ENCODE measurements at regions not wholly inside any gene's neighbourhood (a gene's known extent, or its start where the extent isn't known, plus 50 kb on each side); places are given as distances from the start of the nearest gene placed in this dataset.

GRCh38 chr2:57753636-57754035, 293.0 kb upstream of the VRK2 start:
- WGBS, 3 donors: 80 to 88% (median 86%) methylated on average over 1 of the region's 1 CpG
- H3K27me3 ChIP-seq: no peaks in the 10 kb centered on the region
- H3K4me1 ChIP-seq (ENCODE audit: insufficient read depth): no peaks in the 10 kb centered on the region
- H3K36me3 ChIP-seq: no peaks in the 10 kb centered on the region
- no peak overlapping the region for H3K4me3 ChIP-seq
- H3K9me3 ChIP-seq: no peaks in the 10 kb centered on the region
- intact Hi-C loops (cut with DNase I): no loop called here
- no peak for DNase-seq
- TF ChIP-seq EP300 (IDR thresholded peaks at IDR 0.05): no peak
- no peak for TF ChIP-seq POLR2A (IDR thresholded peaks at IDR 0.05)
- no peak for TF ChIP-seq CTCF (IDR thresholded peaks at IDR 0.05)
- no peak overlapping the region for H3K27ac ChIP-seq

- no peak for DNase-seq
- TF ChIP-seq EP300 (IDR thresholded peaks at IDR 0.05) (no peak), POLR2A (IDR thresholded peaks at IDR 0.05) (no peak), CTCF (IDR thresholded peaks at IDR 0.05) (no peak)
- intact Hi-C loops (cut with DNase I): no loop called here
- Histone ChIP-seq H3K9me3 (no peaks in the 10 kb centered on the region), H3K27me3 (no peaks in the 10 kb centered on the region), H3K27ac (no peak overlapping the region), H3K4me3 (no peak overlapping the region), H3K36me3 (no peaks in the 10 kb centered on the region), H3K4me1 (ENCODE audit: insufficient read depth) (peaks cover 5% of the 10 kb centered on the region)
- 26 to 45% (median 32%) methylated on average over 2 of the region's 2 CpGs for WGBS, 3 donors
Measured at GRCh38 chr2:57758686-57759085, 287.9 kb upstream of the VRK2 start.

- Histone ChIP-seq H3K27me3 (no peaks in the 10 kb centered on the region), H3K4me3 (no peak overlapping the region), H3K36me3 (no peaks in the 10 kb centered on the region), H3K27ac (no peak overlapping the region), H3K4me1 (ENCODE audit: insufficient read depth) (peaks cover 5% of the 10 kb centered on the region), H3K9me3 (no peaks in the 10 kb centered on the region)
- WGBS, 3 donors: 11 to 15% (median 12%) methylated on average over 5 of the region's 5 CpGs
- DNase-seq: no peak
- TF ChIP-seq EP300 (IDR thresholded peaks at IDR 0.05) (no peak), POLR2A (IDR thresholded peaks at IDR 0.05) (no peak), CTCF (IDR thresholded peaks at IDR 0.05) (no peak)
- intact Hi-C loops (cut with DNase I): no loop called here
Measured at GRCh38 chr2:57759131-57759530, 287.5 kb upstream of the VRK2 start.

GRCh38 chr2:57759822-57760300, 286.7 kb upstream of the VRK2 start:
- Histone ChIP-seq H3K4me1 (ENCODE audit: insufficient read depth) (peaks cover 5% of the 10 kb centered on the region), H3K27ac (no peak overlapping the region), H3K4me3 (peak overlapping the region; percentile 6), H3K27me3 (no peaks in the 10 kb centered on the region), H3K9me3 (no peaks in the 10 kb centered on the region), H3K36me3 (no peaks in the 10 kb centered on the region)
- peak; percentile 78 to 92 (median 85) for DNase-seq
- no peak for TF ChIP-seq EP300 (IDR thresholded peaks at IDR 0.05)
- TF ChIP-seq CTCF (IDR thresholded peaks at IDR 0.05): peak; percentile 66 to 78 (median 76)
- 1% methylated on average over 19 of the region's 19 CpGs for WGBS, 3 donors
- intact Hi-C loops (cut with DNase I): no loop called here

Measured in ovary (tissue), 7 donors.